GM18499 (cell line): ENCODE measurements at regions not wholly inside any gene's neighbourhood (a gene's known extent, or its start where the extent isn't known, plus 50 kb on each side); places are given as distances from the start of the nearest gene placed in this dataset.
"Not testable (repeated sequence)": the region's sequence is repeated elsewhere in the genome, so short reads cannot be mapped to it uniquely, and the experiment has no call there.

Experiments
- ATAC-seq: cut with Tn5 transposase; IDR thresholded peaks from one replicate; pipeline ENCODE4 v1.9.1; 2021; ENCODE audit warnings: moderate number of reproducible peaks; ENCODE audit not compliant: insufficient read depth, unreplicated experiment

DNA sequence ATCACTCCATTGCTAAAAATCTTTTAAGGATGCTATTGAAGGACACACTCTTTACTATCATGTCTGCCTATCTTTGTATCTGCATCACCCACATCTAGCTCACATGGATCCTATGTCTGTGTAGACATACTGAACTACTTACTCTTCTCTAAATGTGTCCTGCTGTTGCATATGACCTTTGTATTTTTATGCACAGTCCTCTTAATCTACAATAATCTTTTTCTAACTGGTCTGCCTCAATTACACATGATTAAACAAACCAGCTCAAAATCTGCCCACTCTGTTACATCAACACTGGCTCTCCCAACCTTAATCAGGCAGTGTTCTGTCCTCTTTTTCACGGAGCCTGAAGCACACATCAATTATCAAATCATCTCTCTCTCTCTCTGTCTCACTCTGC is 316.3 kb upstream of the MGAT4C start:
- no peak for ATAC-seq

DNA sequence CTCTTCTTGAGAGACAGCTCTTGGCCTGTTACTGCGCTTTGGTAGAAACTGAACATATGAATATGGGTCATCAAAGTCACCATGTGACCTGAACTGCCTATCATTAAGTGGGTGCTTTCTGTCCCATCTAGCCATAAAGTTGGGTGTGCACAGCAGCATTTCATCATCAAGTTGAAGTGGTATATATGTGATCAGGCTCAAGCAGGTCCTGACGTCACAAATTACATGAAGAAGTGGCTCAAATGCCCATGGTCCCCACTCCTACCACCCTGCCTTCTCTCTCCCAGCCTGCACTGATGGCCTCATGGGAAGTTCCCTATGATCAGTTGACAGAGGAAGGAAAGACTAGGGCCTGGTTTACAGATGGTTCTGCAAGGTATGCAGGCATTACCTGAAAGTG is 308.8 kb upstream of the MGAT4C start:
- ATAC-seq, result no peak

DNA sequence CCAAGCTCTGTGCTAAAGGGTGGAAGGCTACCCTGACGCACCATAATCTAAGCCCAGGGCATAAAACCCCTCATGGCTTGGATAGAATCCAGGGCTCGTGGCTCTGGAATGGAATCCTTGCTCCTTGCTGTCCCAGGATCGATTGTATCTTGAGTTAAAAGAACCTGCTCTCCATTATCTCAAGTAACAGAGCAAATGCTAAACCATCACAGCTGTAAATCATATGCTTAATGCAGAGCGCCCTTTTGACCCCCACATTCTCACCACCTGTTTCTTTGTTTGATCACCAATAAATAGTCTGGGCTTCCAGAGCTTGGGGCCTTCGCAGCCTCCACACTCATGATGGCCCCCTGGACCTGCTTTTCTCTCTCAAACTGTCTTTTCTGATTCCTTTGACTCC is 299.3 kb upstream of the MGAT4C start:
- not testable (repeated sequence) for ATAC-seq

DNA sequence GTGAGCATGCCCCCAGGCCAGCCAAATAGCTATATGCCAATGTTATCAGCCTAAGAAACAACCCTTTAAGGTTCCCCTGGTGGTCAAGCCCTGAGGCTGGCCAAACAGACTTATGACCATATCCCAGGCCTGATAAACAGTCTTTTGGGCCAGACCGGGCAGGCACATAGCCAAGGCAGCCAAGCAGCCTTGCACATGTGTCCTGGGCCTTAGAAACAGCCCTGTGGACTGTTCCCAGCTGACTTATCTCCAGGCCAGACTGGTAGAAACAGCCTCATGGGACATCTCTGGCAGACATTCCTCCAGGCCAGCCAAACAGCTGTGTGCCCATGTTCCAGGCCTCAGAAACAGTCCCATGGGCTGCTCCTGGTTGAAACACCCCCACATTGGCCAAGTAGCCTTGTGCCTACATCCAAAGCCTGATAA is 295.0 kb upstream of the MGAT4C start:
- no peak for ATAC-seq

DNA sequence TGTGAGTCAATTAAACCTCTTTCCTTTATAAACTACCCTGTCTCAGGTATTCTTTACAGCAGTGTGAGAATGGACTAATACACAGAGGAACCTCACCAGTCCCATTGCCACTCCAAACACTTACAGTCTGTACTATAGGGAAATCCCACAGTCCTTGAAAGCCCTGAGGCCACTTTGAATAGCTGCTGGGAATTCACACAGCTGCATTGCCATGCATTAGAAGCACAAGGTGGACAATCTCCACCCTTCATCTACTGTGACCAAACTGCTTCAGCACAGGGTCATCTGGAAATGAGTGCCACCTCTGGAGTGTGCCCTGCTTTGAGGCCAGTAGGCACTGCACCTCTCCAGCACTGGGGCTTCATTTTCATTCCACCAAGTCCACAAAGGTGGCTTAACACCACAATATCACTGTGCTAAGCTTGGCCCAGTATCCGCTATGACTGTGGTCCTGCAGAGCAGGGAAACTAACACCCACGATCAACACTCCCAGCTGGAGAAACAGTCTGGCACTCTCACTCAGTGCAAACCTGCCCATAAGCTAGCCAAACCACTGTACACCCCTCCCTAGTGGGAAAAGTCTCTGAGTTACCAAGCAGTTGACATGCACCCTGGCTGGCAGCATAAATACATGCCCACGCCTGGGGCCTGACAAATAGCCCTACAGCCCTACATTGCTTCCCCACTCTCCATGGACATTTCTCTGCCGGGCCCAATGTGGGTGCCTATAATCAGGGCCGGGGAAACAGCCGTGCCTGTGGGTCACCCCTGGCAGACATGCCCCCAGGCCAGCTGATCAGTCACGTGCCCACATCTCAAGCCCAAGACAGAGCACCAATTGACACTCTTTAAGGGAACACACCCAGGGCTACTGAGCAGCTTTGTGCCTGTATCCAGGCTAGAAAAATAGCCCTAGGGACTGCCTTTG is 294.3 kb upstream of the MGAT4C start:
- ATAC-seq, result no peak

DNA sequence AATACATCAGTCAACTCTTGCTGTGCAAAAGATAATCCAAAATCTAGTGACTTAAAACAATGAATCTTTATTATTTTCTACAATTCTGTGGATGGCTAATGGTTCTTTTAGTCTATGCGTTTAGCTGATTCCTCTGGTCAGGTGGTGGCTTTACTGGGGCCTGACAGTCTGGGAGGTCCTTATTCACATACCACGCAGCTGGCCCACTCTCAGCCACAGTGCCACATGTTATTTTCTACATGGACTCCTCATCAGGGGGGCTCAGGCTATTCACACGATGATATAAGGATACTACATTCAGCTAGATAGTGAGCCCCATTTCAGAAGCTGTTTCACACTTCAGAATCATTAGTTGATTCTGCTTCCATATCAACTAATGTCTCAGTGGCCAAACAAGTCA is 287.5 kb upstream of the MGAT4C start:
- no peak for ATAC-seq

DNA sequence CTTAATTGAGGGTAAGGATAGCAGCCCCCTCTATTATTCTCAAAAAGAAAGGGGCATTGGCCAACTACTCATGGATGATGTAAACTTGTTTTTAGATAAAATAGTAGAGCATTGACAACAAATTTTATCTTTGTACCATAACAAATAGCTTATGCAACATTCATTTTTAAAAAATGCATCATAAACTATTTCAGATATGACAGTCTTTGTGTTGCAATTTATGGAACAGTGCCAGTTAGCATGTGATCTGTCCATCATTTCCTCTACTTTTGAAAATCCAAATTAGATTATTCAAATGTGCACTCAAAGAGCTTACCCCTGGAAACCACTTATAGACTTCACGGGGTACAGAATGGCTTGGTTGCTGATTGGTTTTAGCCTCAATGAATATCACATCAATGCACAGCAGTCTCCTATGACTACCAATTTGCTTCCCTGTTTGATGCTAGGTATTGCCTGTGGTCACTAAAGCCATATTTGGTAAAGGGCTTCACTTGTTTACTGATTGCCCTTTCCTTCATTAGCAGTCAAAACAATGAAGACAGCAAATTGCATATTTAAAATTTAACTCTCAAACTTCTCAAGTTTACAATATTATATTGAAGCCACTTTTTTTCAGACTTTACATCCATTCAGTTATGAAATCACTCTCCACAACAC is 274.9 kb upstream of the MGAT4C start:
- ATAC-seq, result no peak

DNA sequence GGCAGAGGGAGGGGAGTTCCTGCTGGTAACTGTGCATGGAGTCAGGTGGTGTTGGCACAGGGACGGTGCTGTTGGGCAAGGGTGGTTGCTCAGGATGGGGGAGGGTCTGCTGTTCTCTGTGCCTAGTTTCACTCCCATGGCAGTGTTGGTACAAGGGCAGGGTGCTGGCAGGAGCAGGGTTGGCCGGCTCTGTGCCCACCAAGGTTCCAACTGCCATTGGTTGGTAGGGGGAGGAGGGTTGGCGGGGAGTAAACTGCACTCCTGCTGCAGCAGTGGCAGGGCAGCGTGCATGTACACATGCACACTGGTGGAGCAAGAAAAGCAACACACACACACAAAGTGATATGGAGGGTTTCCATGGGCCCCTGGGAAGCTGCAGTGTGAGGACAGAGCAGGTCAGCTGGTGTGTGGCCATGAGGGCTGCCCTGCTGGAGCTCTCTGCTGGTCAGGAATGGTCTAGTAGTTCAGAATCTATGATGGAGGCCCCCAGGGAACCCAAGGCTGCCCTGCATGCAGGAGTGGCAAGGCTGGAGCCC is 269.9 kb upstream of the MGAT4C start:
- no peak for ATAC-seq

DNA sequence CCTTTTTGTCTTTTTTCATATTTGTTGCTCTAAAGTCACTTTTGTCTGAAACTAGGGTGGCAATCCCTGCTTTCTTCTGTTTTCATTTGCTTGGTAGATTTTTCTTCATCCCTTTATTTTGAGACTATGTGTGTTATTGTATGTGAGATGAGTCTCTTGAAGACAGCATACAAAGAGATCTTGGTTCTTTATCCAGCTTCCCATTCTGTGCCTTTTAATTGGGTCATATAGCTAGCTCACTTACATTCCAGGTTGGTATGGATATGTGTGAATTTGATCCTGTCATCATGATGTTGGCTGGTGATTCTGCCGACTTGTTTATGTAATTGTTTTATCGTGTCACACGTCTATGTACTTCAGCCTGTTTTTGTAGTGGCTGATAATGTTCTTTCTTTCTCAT is 267.7 kb upstream of the MGAT4C start:
- ATAC-seq, result no peak

DNA sequence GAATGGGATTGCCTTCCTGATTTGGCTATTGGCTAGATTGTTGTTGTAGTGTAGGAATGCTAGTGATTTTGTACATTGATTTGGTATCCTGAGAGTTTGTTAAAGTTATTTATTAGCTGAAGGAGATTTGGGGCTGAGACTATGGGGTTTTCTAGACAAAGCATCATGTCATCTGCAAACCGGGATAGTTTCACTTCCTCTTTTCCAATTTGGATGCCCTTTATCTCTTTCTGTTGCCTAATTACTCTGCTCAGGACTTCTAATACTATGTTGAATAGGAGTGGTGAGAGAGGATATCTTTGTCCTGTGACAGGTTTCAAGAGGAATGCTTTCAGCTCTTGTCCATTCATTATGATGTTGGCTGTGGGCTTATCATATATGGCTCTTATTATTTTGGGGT is 265.7 kb upstream of the MGAT4C start:
- ATAC-seq, result no peak

DNA sequence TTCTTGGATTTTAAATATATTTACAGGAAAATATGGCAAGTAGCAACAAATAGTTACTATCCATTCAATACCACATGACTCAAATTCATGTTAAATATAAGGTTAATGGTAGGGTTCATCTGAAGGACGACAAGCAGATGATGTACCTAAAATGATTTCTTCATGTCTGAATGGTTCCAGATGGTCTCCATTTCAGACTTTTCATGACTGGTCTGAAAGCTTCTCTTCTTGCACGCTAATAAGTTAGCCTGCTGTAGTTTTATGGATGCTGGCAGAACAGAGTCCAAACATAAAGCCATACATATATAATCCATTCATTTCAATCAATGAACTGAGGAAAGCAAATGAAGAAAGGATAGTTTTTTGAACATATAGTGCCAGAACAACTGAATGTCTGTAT is 257.0 kb upstream of the MGAT4C start:
- no peak for ATAC-seq

DNA sequence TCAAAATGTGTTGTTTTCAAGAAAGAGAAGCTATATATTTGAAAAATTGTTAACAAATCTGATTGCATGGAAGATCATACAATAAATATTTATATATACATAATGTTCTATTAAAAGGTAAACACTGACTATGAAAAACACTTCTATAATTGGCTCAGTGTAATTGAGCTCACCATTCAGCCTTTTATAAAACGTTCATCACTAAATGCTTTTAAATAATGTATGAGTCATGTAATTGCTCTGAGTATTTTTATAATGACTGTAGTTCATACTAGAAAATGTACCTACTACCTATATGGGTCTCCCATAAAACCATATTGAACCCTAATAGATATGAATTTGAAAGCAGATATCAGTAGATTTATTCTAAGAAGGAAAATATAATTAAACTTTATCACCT is 240.4 kb upstream of the MGAT4C start:
- no peak for ATAC-seq

DNA sequence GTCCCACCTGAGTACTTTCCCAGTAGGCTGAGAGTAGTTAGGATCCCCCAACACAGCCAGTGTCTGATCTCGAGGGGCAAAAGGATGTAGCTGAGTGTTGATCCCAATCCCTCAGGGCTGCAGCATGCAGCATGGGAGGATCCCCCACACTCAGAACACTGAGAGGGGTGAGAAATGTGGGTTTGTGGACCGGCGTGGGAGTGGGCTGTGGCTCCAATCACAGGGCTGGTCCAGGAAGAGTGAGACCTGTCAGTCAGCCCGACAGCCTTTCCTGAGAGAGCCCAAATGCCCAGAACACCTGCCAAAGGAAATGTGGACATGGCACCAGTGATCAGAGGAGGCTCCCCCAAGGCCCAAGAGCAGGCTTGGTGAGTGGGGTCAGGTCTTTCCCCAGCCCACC is 228.3 kb upstream of the MGAT4C start:
- ATAC-seq, result no peak

DNA sequence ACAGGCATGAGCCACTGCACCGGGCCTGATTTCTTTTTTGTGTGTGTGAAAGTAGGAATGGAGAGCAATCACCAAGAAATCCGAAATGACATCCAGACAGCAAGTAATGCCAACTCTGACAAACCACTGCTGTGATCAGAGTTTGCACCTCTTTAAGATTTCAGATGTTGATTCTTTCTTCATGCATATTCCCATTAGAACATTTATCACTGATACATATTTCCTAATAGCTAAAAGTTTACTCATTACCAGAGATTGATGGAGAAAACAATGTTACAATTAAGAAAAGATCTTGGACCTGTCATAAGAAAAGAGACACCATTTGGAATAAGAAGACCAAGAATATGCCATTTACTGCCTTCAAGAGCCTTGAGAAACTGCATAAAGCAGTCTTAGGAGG is 217.0 kb upstream of the MGAT4C start:
- no peak for ATAC-seq

DNA sequence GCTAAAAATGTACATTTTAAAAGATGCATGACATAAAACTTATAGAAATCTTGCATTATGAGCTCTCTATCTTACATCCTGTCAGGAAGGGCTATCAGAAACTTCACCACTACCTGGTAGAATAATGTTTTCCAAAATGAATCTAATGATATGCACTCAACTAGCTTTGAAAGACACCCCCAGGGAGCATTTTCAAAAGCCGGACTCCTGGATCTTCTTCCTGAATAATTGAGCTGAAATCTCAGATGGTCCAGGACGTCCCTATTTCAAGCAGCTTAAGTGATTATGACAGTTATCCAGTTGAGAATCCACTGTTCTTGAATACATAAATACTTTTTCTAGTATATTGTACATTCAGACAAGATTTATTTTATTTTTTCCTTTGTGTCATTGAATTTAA is 200.6 kb upstream of the MGAT4C start:
- no peak for ATAC-seq

DNA sequence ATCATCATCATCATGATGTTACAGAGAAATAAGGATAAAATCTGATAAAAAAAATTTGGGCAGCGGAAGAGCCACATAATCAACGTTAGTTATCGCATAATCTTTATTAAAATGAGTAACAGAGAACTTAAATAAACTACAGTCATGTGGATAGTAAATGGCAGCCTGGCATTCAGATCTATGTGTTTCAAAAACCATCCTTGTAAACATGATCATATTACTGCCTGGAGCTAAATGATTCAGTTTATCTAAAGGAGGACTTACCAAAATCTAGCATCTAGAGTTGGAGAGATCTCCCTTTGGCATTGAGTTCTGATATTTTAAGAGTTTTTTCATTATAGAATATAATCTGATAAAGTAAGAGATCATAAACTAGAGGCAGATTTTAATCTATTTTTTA is 200.1 kb upstream of the MGAT4C start:
- no peak for ATAC-seq

DNA sequence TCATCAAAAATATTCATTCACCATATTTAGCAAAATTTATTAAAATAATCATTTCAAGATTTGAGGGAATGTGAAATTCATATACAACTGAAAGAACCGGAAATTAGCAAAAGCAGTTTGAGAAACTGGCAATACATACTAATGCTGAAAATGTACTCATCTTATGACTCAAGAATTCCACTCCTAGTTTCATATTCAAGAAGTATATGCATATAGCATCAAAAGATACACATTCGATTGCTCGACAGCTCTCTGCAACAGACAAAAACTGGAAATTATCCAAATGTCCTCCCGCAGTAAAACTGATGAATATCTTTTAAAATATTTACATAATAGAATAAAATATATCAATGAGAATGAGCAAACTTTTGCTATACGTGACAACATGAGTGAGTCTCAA is 189.2 kb upstream of the MGAT4C start:
- no peak for ATAC-seq

DNA sequence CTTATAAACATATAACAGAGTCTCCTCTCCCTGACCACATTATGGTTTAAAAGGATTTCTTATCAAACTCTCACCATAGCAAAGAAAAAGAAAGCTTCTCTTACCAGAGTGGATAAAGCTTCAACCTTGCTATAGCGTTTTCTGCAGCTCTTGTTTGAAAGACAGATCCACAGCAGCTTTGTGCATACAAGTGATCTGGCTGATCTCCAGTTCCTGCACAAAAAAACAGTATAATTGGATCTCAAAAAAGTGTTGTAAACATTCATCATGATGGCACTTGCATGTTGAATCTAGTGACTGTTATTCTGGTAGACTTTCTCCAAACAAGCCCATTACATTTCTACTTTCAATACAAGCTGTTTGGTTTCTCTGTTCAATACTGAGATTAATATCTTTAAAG is 178.9 kb upstream of the MGAT4C start:
- no peak for ATAC-seq

DNA sequence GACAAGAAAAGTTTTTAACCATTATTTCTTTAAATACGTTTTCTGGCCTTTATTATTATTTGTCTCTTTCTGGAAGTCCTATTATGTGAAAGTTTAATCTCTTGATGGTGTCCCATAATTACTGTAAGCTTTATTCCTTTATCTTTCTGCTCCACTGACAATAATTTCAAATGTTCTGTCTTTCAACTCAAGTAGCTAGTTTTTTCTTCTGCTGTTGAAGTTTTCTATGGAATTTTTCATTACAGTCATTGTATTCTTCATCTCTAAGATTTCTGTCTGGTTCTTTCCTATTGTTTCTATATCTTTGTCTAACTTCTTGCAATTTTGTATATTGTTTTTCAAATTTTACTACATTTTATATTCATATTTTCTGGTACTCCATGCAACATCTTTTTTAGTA is 173.6 kb upstream of the MGAT4C start:
- no peak for ATAC-seq

DNA sequence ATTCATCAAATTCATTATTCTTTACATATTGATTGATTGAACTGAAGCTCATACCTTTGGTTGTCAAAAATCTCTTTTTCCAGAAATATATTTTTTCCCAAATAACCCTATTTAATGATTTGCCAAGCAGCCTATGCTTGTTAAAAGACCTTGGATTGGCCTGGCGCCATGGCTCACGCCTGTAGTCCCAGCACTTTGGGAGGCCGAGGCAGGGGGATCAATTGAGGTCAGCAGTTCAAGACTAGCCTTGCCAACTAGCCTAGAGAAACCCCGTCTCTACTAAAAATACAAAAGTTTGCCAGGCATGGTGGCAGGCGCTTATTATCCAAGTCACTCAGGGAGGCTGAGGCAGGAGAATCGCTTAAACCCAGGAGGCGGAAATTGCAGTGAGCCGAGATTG is 165.1 kb upstream of the MGAT4C start:
- no peak for ATAC-seq

DNA sequence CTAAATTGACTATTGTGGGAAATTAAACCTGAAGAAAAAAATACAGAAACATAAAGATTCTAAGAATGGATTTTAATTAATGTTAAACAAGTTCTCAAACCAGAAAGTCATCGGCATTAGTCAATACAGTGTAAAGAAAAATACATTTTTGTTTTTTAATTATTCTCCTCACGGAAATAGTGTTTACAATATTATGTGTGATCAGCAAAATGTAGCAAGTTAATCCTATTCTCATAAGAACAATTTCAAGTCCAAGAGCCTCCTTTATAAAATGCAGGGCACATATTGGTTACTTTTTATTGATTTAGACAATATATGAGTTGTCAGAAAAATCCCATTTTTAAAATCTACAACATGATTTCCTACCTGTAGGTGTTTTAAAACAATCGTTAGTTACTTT is 158.0 kb upstream of the MGAT4C start:
- no peak for ATAC-seq

DNA sequence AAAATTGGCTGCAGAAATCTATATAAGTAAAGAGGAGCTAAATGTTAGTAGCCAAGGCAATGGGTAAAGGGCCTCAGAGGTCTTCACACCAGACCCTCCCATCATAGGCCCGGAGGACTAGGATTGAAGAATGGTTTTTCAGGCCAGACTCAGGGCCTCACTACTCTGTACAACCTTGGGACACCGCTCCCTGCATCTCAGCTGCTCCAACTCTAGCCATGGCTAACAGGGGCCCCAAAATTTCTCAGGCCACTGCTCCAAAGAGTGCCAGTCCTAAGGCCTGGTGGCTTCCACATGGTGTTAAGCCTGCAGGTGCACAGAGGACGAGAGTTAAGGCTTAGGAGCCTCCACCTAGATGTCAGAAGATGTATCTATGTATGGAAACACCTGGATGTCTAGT is 155.5 kb upstream of the MGAT4C start:
- ATAC-seq, result no peak
